Stimulated activated CD4-positive, alpha-beta T cell treated with anti-CD3 and anti-CD28 coated beads, Interleukin-2, amount 100 ng/mL, for 48 hours (primary cell): ENCODE measurements at regions not wholly inside any gene's neighbourhood (a gene's known extent, or its start where the extent isn't known, plus 50 kb on each side); places are given as distances from the start of the nearest gene placed in this dataset.

Experiments
- DNase-seq, 2 donors: peaks; one replicate each; pipeline ENCODE4 v3.0.0-alpha.2; 2020

DNA sequence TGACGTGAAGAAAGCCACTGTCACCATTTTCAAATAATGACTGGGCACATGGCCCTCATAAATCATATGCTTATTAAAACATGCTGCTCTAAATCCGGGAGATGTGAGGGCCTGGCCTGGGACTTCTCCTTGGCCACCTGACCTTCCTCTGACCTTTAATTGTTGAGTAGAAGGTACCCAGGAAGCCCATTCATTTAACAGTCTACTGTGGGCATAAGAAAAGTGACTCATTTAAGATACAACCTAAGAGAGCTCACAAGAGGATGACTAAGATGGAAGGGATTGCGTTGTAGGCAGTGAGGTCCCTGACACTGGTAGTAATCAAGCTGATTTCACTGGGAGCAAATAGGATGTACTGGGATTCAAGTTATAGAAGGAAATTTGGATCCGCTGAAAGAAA lies 203.4 kb upstream of the GPR26 start:
- no peak for DNase-seq

GRCh38 chr10:123463181-123463580 lies 203.0 kb upstream of the GPR26 start:
- no peak for DNase-seq

- no peak for DNase-seq
Observed at GRCh38 chr10:123463698-123464097, 202.5 kb upstream of the GPR26 start.

DNA sequence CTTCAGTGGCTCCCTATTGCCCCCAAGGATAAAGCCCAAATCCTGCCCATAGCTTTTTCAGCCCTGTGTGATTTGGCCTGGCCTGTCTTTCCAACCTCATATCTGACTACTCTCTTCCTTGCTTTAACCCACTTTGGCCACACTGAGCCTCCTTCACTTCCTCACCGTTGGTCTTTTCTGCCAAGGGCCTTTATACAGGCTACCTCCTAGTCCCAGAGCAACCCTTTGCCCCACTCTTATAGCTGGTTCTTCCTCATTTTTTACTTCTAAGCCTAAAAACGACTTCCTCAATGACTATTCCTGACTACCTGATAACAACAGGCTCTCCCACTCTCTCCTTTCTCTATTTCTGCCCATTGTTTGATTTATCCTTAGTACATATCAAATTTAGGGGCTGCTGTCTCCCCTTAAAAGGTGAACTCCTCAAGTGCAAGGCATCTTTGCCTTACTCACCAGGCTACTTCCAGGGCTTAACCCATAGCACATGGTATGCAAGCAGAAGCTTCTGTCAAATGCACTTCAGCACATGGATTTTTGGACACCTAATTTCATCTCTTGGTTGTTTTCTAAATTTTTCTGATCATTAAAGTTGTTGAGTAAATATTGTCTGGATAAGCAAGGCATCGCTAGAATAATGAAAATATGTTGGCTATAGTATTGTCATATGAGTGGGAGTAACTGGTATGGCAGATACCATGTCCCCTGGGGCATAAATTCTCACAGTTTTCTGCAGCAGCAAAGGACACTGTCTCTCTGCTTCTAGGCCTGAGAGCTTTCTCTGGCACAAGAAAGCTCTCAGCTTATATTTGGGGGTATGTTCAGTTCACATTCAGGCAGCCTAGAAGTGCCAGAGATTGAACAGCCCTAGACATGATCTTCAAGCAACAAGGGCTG lies 201.5 kb upstream of the GPR26 start:
- no peak for DNase-seq

- no peak for DNase-seq
Observed at GRCh38 chr10:123470336-123470921, 195.7 kb upstream of the GPR26 start.

DNA sequence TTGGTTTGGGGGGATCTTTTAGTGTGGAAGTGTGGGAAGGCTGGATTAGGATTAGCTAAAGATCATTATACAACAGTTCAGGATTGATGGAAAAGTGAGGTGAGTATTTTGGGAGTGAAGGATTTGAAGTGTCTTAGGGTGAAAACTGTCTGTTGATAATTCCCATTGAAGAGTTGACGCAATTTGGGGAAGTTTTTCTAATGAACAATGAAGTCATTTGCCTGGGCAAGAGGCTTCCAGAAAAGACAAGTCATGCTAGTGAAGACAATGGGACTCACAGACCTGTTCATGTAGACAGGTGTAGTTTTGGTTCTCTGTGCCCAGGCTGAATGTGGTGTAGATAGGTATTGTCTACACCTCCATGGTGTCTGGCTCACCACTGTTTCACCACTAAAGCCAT lies 194.3 kb upstream of the GPR26 start:
- no peak for DNase-seq

DNA sequence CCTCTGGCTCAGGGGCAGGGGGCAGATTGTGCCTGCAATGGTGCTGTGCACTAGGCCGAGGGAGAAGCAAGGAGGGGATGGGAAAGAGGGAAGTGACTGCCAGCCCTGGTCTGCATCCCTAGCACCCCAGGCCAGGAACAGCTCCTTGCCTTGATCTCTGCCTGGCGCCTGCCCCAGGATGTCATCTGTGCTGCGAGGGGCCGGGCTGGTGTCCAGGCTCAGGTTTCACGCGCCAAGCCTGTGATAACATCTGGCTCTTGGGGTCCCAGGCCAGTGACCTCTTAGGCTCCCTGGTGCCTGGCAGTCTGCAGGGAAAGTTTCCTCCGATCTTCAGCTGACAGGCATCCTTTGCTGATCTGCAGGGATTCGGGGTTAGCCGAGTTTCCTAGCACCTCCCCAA lies 193.5 kb upstream of the GPR26 start:
- DNase-seq, result no peak

DNA sequence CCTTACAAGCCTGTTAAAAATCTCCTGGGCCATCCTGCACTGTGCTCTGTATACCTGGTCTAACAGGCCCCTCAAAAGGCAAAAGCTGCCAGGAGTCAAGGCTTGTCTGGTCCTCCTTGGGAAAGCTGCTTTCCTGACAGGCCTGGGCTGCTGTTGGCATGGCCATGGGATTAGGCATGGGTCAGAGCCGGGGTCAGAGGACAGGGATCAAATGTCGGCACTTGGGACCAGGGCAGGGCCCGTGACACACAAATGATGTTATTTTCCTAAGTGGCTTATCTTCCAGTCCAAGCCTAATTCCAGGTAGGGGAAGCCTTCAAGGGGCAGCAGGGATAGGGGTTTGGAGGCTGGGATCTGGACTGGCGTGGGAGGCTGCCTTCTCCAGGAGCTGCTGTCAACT lies 191.5 kb upstream of the GPR26 start:
- no peak for DNase-seq

GRCh38 chr10:123475466-123475865 lies 190.7 kb upstream of the GPR26 start:
- no peak for DNase-seq

- no peak for DNase-seq
Observed at GRCh38 chr10:123478116-123478515, 188.0 kb upstream of the GPR26 start.

DNA sequence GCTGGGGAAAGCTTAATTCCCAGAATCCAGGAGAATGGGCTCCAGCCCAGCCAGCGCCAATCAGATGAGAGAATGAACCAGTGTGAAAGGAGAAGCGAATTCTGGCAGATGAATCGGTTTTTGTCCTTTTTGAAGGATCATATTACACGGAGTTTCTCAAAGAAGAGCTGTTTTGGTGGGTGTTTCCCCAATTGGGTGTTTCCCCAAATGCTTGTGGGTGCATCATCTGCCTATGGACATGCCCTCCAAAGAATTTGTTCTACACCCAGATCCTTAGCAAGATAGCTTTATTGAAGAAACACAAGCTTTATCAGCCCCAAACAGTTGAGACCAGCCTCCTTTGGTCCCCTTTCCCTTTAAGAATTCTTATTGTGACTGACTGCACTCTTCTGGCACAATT lies 186.5 kb upstream of the GPR26 start:
- no peak for DNase-seq

DNA sequence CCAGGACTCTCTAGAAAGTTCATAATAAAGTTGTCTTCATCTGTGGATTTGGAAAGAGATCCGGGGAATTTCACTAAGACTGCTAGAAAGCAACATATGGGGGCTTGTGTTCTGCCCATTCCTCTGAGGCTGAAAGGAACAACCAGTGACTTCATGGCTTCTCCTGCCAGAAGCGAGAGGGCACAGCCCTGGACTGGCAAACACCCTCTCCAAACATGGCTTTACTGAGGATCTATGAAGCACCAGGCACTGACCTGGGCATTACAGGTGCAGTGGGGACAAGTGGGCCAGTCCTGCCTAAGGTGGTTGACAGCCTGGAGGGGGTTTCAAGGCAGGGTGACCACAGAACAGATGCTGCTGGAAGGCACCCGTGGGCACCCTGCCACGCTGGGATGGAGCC lies 185.8 kb upstream of the GPR26 start:
- no peak for DNase-seq

GRCh38 chr10:123480845-123481244 lies 185.3 kb upstream of the GPR26 start:
- DNase-seq, result no peak

DNA sequence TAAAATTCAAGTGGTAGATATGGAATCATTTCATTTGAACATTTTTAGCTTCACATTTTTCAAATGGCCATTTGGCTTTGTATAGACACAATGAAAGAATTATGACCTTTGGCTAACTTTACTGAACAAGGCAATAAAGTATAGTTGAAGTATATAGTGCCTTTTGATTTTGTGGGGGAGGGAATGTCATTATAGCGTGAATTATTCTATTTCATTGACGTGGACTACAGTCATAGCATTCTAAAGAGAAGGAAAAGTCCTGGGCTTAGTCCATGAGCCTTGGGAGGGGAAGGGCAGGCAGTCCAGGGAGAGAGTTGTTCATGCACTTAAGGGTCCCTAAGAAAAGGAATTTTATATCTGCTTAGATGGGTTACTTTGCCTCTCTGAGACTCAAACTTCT lies 181.4 kb upstream of the GPR26 start:
- DNase-seq, result no peak

GRCh38 chr10:123485341-123485960 lies 180.7 kb upstream of the GPR26 start:
- no peak for DNase-seq

- DNase-seq, result no peak
Observed at GRCh38 chr10:123488436-123488835, 177.7 kb upstream of the GPR26 start.

GRCh38 chr10:123491364-123491763 lies 174.8 kb upstream of the GPR26 start:
- no peak for DNase-seq

GRCh38 chr10:123492016-123492415 lies 174.1 kb upstream of the GPR26 start:
- no peak for DNase-seq

GRCh38 chr10:123494301-123494808 lies 171.8 kb upstream of the GPR26 start:
- no peak for DNase-seq

DNA sequence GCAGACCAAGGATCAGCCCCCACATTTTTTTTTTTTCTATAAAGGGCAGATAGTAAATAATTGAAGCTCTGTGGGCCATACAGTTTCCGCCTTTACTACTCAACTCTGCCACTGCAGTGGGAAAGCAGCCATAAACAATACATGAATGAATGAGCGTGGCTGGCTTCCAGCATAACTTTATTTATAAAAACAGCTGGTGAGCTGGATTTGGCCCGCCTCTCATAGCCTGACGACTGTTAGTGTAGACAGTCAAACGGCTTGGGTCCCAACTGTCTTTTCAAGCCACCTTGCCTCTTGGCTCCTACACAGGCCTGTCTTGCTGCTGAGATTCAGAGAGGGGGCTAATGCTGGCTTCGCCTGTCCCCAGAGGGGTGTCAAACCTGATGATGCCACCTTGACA lies 169.8 kb upstream of the GPR26 start:
- no peak for DNase-seq

DNA sequence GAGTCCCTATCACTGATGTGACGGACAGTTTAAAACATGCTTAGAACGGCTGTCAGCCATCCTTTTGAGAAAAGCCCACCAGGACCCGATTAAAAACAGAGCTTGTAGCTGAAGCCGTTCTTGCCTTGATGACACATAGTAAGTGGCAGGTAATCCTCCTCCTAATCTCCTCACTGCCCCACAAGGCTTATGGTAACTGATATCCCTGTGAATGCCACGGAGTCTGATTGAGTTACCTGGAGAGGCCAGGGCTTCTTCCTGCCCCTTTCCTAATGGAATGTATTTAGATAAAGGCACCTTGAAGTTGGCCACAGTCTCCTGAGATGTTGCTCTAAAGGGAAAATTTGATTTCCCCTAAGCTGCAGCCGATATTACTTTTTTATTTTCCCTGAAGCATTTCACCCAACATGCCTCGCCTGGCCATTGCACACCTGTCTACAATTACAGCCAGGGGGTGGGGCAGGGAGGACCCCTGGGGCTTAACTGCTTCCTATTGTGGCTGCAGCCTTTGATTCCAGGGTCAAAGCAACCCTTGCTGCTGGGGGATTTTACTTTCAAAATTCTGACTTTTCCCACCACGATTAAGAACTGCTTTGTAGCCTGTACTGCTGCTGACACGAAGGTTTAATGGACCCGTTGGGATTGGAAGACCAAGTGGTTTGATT lies 169.0 kb upstream of the GPR26 start:
- no peak for DNase-seq

DNA sequence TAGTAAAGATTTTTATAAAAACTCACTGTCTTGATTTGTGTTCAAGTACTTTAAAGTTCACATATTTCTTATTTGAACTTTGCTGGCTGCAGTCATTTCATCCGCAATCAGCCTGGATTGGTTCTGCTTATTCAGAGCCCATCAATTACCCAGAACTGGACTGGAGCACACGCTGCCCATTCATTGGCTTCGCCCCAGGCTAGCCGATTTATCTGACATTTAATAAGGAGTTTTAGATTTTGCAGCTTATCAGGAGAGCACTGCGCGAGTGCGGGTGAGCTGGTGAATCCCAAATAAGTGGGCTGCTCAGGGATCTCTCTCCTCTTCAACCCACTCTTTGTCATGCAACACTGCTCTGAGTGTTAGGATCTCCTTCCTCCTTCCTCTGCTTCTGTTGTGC lies 166.0 kb upstream of the GPR26 start:
- no peak for DNase-seq

DNA sequence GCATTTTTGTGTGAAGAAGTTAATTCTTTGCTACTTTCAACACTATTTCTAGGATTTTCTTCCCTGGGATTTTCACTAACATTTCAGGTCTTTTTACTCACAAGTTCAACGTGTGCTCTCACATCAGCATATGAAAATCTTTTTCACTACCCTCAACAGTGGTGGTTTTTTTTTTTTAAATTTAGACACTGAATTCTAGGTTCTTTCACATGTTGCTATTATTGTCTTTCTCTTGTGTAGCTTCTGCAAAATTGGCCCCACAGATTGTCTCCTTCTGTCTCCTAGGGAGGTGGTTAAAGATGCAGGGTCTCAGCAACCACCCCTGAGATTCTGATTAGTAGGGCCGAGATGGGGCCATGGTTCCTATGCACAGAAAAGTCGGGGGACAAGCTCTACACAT lies 165.0 kb upstream of the GPR26 start:
- DNase-seq, result no peak

DNA sequence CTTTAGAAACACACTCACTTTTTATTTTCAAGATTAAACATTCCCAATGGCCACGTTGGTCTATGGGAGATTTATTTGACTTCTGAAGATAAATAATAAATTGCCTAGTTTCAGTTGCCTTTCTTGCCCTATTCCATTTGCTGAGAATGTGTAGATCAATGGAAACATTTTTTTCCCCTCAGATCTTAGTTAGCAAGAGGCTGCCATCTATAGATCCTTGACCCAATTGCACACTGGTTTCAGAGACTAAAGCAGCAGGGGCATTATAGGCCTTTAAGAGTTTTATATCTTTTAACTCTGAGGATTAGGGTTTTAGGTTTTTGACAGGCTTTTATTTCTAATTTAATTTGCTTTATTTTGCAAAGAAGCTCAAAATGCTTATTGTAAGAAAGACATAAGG lies 163.2 kb upstream of the GPR26 start:
- DNase-seq, result no peak
